H54 (cell line): ENCODE measurements at regions not wholly inside any gene's neighbourhood (a gene's known extent, or its start where the extent isn't known, plus 50 kb on each side); places are given as distances from the start of the nearest gene placed in this dataset.

Experiments used
- DNase-seq: peaks from one replicate; pipeline ENCODE4 v3.0.0; 2011; ENCODE audit warnings: low spot score, mixed read lengths; ENCODE audit not compliant: insufficient read length
- FAIRE-seq: peaks from 3 replicates; lab custom pipeline; 2011; peaks lifted over from hg19 to GRCh38; lab: Jason Lieb, UNC
- POLR2A ChIP-seq: IDR thresholded peaks from 2 replicates; pipeline ENCODE4 v1.6.1; 2011; ENCODE audit warnings: low read depth, mild to moderate bottlenecking, low read length

GRCh38 chr5:91645347-91645746 lies 262.2 kb upstream of the ARRDC3 start:
- FAIRE-seq (no peak), DNase-seq (no peak)
- TF ChIP-seq POLR2A: no peak

- no peak for TF ChIP-seq POLR2A
- FAIRE-seq: no peak
- DNase-seq: no peak
Measured at GRCh38 chr5:91643797-91644196, 260.7 kb upstream of the ARRDC3 start.

GRCh38 chr5:91642581-91642980 lies 259.5 kb upstream of the ARRDC3 start:
- TF ChIP-seq POLR2A: no peak
- DNase-seq: no peak
- no peak for FAIRE-seq

GRCh38 chr5:91641730-91642350 lies 258.7 kb upstream of the ARRDC3 start:
- FAIRE-seq (peak; percentile 62), DNase-seq (no peak)
- no peak for TF ChIP-seq POLR2A

DNA sequence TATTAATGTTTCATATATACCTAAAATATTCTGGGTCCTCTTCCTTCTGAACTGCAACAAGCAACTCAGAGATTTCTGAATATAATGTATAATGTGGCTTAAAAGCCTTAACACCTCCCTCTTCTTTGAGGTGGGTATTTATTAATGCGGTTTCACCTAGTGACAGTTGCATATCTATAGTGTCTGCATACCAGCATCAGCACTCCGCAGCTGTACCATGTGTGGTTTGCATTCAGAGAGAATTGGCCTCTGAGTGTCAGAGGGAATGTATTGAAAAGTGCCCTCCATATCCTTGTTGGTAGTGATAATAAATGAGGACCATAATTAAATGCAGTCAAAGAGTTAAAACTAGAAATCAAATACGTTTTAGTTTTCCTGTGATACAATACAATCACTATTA lies 256.6 kb upstream of the ARRDC3 start:
- no peak for DNase-seq
- TF ChIP-seq POLR2A: no peak
- no peak for FAIRE-seq

GRCh38 chr5:91638010-91638409 lies 254.9 kb upstream of the ARRDC3 start:
- FAIRE-seq (no peak), DNase-seq (no peak)
- TF ChIP-seq POLR2A: no peak

GRCh38 chr5:91635950-91636734 lies 253.0 kb upstream of the ARRDC3 start:
- DNase-seq (no peak), FAIRE-seq (no peak)
- TF ChIP-seq POLR2A: no peak

- FAIRE-seq (no peak), DNase-seq (no peak)
- TF ChIP-seq POLR2A: no peak
Measured at GRCh38 chr5:91632871-91633270, 249.8 kb upstream of the ARRDC3 start.

- no peak for DNase-seq
- no peak for FAIRE-seq
- TF ChIP-seq POLR2A: no peak
Measured at GRCh38 chr5:91611746-91612145, 228.6 kb upstream of the ARRDC3 start.

- TF ChIP-seq POLR2A: no peak
- no peak for DNase-seq
- FAIRE-seq: no peak
Measured at GRCh38 chr5:91607675-91608074, 224.6 kb upstream of the ARRDC3 start.

GRCh38 chr5:91599863-91600262 lies 216.7 kb upstream of the ARRDC3 start:
- DNase-seq (no peak), FAIRE-seq (no peak)
- no peak for TF ChIP-seq POLR2A

GRCh38 chr5:91598216-91598615 lies 215.1 kb upstream of the ARRDC3 start:
- no peak for DNase-seq
- FAIRE-seq: no peak
- no peak for TF ChIP-seq POLR2A

GRCh38 chr5:91595424-91595823 lies 212.3 kb upstream of the ARRDC3 start:
- DNase-seq (no peak), FAIRE-seq (no peak)

GRCh38 chr5:91591076-91591475 lies 208.0 kb upstream of the ARRDC3 start:
- no peak for DNase-seq
- no peak for TF ChIP-seq POLR2A
- FAIRE-seq: no peak

More at GRCh38 chr5:91595424-91595823, 212.3 kb upstream of the ARRDC3 start:
- TF ChIP-seq POLR2A: no peak

DNA sequence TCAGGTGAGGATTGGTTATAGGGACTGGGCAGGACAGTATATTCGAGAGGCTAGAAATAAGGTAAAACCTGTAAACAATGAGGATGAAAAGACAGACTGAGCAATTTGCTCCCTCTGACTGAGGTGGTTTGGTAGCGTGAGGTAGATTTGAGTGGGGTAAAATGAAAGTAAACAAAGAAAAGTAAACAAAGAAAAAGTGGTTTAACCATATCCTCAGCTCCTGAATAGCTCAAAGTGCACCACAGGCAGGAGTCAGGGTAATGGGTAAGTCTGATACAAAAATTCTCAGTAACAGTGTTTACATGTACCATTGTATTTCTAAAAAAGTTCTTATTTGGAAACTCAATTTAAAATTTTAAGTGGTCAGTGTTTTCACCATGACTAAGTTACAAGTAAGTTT lies 203.1 kb upstream of the ARRDC3 start:
- no peak for DNase-seq
- TF ChIP-seq POLR2A: no peak

More for the DNA sequence above, 203.1 kb upstream of the ARRDC3 start:
- no peak for FAIRE-seq
